GM19467 (cell line): ENCODE measurements at regions not wholly inside any gene's neighbourhood (a gene's known extent, or its start where the extent isn't known, plus 50 kb on each side); places are given as distances from the start of the nearest gene placed in this dataset.
"Not testable (repeated sequence)": the region's sequence is repeated elsewhere in the genome, so short reads cannot be mapped to it uniquely, and the experiment has no call there.

ENCODE experiments used
- ATAC-seq: cut with Tn5 transposase; IDR thresholded peaks from one replicate; pipeline ENCODE4 v1.9.1; 2021; ENCODE audit warnings: mild to moderate bottlenecking, moderate library complexity; ENCODE audit not compliant: unreplicated experiment

DNA sequence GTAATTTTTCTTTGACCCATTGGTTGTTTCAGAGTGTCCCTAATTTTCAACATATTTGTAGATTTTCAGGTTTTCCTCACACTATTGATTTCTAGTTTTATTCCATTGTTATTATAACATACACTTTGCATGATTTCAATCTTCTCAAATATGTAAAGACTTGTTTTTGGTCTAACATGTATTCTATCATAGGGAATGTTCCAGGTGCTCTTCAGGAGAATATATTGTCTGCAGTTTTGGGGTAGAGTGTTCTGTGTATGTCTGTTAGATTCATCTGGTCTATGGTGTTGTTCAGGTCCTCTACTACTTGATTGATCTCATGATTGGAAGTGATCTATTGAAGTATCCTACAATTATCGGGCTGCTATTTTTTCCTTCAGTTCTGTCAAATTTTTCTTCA lies 440.9 kb upstream of the MIR17HG start:
- ATAC-seq: no peak

DNA sequence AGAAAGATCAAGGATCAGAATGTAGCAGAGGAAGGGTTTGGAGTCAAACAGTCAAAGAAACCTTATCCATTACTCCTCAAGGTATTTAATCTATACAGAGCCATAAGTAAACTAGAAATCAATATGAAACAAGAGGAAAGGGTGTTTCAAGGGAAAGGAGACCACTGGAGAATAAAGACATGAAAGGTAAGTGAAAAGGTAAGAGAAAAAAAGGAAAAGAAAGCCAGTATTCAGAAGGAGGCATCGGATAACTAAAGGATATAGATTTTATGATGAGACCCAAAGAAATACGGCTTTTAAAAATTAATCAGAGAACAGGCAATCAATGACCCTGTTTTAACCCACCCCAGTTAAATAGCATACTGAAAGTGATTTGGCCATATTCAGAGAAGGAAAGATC lies 438.7 kb upstream of the MIR17HG start:
- ATAC-seq: no peak

DNA sequence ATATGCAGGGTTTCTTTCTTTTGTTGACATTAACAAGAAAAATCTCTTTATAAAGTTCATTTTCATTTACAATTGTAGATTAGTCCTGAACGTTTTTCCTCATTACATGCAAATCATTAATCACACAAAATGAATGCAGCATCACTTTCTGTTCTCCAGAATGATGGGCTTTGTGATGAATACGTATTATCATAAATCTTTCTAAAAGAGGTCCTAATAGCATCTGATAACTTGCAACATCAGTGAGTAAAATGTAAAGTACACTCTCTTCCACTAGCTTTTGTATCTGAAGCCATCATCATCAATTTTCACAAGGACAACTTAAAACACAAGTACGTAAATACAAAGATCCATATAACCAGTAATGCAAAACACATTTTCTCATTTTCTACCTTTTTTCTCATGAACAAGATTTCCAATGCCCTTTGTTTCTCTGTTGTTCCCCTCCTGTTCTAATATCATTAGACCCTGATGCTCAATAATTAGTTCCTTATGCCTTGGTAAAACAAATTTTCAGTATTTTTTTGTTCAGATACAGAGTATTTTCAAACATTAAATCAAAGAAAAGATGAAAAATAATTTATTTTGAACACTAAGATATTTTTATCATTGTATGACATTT lies 437.4 kb upstream of the MIR17HG start:
- no peak for ATAC-seq

DNA sequence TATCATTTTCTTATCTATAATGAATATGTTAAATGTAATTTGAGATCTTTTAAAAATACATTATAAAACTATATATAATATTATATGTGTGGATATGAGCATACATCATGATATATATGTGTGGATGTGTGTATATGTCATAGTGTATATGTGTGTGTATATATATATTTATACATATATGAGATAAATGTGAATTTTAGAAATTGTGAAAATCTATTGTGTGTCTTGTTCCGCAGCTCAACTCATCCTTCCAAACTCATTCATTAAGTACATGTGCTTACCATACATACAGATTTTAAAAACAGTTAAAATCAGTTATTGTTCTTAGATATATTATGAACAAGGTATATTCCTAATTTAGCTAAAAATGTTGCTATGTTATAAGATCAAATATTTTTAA lies 435.2 kb upstream of the MIR17HG start:
- ATAC-seq: no peak

DNA sequence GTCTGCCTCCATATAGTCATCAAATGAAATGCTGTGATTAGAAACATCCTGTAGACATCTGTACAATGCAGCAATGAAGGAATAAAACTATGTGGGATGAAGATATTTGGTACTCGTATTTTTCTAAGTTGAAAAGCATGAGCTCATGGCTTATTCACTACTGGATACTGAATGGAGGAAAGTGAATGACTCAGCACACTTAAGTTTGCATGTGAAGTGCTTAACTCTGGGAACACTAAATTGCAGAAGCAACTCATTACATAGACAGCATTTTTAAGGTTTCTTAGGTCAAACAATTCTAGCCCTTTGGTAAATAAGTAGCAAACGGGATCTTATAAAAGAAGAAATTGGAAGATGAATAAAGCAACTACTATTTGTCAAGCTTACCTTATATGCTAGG lies 429.0 kb upstream of the MIR17HG start:
- no peak for ATAC-seq

GRCh38 chr13:90919153-90919552 lies 428.3 kb upstream of the MIR17HG start:
- no peak for ATAC-seq

DNA sequence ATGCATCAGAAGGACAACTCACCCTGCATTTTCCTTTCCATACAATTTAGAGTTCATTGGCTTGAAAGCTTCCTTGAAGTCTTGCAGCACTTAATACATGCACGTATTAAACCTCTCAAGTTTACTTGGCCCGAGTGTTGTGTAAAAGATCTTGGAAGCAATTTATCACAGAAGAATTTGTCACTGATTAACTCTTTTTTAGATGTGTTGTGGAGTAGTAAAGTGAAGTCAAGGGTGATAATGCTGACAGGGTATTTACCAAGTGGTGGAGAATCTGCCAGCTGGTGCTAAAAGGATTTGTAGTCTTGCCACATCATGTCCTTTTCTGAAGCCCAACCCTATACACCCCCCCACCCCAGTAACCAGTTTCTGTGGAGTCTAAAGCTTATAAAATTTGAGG lies 421.0 kb upstream of the MIR17HG start:
- ATAC-seq: no peak

DNA sequence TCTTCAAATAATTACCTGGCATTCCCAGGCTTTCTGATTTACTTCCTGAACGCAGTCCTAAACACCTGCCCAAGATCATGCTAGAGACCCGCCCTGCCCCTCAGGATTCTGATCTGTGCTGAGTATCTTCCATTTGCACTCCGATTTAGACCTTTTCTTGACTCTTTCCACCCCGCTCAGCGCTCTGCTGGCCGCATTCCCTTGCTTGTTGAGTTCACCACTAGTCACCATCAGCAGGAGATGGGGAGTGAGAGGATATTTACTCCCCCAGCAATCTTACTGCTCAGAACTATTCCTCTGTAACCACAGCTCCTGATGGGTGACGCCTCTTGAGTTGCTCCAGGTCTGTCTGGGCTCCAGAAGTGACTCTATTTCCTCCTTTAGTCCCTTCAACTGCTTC lies 419.4 kb upstream of the MIR17HG start:
- ATAC-seq: no peak

GRCh38 chr13:90933097-90933826 lies 414.2 kb upstream of the MIR17HG start:
- no peak for ATAC-seq

DNA sequence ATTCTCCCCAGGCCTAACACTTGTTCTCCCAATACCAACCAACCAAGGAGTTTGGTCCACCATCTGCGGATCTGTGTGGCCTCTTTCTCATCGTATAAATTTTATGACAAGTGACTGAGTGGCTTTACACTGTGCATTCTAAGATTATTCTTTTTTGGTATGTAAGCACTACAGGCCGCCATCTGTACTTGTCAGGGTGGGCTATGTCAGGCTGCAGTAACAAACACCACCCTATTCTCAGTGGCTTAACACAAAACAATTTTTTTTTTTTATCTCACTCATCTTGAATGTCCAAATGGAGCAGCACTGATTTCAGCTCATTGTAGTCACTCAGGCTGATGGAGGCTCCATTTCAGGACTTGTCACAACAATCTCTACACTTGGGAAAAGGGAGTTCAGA lies 412.7 kb upstream of the MIR17HG start:
- no peak for ATAC-seq

DNA sequence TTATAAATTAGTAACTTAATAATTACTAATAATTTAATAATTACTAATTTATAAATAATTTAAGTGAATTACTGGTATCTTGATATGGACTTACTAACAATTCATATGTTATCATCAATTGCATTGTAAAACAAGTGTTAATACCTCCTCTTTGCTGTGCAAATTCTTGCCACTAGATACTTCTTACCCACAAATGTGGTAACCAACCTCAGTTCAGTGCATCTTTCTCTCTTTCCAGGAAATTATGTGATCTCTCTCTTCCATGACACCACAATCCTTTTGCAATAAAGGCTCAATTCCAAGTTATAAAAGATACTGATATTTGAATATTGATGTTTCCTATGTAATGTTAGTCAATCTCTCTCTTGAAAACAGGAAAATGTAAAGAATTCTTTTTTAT lies 408.6 kb upstream of the MIR17HG start:
- ATAC-seq: no peak

DNA sequence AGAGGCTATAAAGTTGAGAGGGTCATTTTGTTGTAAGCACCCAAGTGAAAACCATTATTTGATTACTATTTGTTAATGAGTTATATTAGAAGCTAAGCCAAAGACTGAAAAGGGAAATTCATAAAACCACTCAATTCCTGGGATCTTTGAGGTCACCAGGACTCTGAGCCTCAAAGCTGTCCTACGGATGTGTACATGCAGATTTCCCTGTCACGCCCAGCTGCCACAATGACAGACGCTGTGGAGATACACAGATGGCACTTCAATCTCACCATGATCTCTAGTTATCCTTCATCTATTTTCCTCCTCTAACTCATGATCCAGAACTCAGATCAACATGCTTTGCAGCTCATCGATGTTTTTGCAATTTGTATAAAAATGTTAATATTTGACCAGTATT lies 403.5 kb upstream of the MIR17HG start:
- no peak for ATAC-seq

DNA sequence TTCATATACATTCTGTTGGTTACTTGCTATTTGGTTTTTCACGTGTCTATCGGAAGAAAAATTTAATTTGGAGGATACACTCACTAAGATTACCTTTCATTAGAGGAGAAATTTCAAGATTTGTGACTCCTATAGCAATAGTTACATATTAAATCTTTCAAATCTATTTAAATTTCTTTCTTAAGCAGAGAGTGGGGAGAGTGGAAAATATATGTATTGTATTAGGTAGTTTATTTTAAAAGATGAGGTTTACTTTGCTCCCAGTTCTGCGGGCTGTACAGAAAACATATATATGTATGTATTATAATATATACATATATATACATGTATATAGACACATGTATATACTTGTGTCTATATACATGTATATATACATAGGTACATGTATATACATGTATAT lies 402.3 kb upstream of the MIR17HG start:
- not testable (repeated sequence) for ATAC-seq

DNA sequence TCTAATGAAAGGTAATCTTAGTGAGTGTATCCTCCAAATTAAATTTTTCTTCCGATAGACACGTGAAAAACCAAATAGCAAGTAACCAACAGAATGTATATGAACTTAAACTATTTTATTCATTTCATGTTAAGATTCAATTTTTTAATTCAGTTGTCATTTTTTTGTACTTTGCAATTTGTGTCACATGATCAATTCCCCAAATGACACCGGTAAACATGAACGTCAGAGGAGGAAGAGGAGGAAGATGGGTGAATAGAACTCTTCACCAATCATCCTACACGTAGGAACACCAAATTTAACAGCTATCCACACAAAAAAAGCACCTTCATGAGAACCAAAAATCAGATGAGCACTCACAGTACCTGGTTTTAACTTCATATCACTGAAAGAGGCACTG lies 401.4 kb upstream of the MIR17HG start:
- ATAC-seq: not testable (repeated sequence)

- ATAC-seq: no peak
Measured at GRCh38 chr13:90947976-90948375, 399.5 kb upstream of the MIR17HG start.

DNA sequence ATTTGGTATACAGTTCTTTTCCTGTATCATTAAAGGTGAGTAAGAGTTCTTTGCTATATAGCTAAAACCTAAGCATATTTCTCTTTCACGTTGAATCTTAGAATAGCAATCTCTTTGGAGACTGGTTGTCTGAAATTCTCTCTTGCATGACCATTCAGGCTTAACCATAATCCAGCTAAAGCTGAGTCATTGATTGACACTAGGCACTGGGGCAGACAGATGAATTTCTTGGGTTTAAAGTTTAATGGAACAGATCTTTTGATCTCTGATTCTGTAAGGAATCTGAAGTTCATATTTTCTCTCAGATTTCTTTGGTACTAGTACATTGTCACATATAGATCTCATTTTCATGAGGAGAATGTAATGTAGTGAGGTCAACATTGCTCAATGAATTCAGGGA lies 397.3 kb upstream of the MIR17HG start:
- ATAC-seq: no peak

- no peak for ATAC-seq
Measured at GRCh38 chr13:90951663-90952062, 395.8 kb upstream of the MIR17HG start.

GRCh38 chr13:90952326-90952725 lies 395.2 kb upstream of the MIR17HG start:
- no peak for ATAC-seq

GRCh38 chr13:90954605-90955195 lies 392.8 kb upstream of the MIR17HG start:
- no peak for ATAC-seq

DNA sequence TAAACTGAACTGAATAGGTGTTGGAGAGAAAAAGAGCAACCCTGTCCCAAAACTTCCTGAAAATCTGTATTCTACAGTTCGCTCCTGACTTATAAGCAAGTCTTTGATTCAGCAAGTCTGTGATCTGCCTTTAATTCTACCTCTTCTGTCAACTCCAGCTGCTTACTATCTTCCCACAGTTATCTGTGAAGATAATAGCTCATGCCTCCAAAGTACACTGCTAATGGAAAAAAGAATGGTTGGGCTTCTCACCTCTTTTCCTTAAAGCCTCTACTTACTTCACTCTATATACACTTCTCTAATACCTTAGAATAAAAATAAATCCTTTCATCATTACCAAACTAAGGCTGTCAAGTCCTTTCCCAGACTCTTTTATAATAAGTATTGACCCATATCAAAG lies 391.5 kb upstream of the MIR17HG start:
- ATAC-seq: no peak

GRCh38 chr13:90958866-90959265 lies 388.6 kb upstream of the MIR17HG start:
- no peak for ATAC-seq

- no peak for ATAC-seq
Measured at GRCh38 chr13:90968166-90968904, 379.2 kb upstream of the MIR17HG start.
